Trophoblast cell (in vitro differentiated cells and primary cell): ENCODE measurements at regions not wholly inside any gene's neighbourhood (a gene's known extent, or its start where the extent isn't known, plus 50 kb on each side); places are given as distances from the start of the nearest gene placed in this dataset.

Source experiments
- DNase-seq, 2 donors: peaks; one replicate each; pipeline ENCODE4 v3.0.0-alpha.2; 2016
- H2AFZ ChIP-seq: 2 replicates; pipeline ENCODE4 v1.6.1; 2013; ENCODE audit warnings: low read length, moderate library complexity, mild to moderate bottlenecking; ENCODE audit not compliant: insufficient read depth, poor library complexity
- H2AK5ac ChIP-seq: 2 replicates; pipeline ENCODE4 v1.6.1; 2013; ENCODE audit warnings: mild to moderate bottlenecking, low read length
- H2BK120ac ChIP-seq: 2 replicates; pipeline ENCODE4 v1.6.1; 2013; ENCODE audit warnings: low read length, mild to moderate bottlenecking, moderate library complexity; ENCODE audit not compliant: insufficient read depth, poor library complexity
- H2BK12ac ChIP-seq: 2 replicates; pipeline ENCODE4 v1.6.1; 2013; ENCODE audit warnings: mild to moderate bottlenecking, low read length, moderate library complexity
- H2BK5ac ChIP-seq: 2 replicates; pipeline ENCODE4 v1.6.1; 2013; ENCODE audit warnings: low read length, low read depth, moderate library complexity, mild to moderate bottlenecking; ENCODE audit not compliant: poor library complexity
- H3K14ac ChIP-seq: 2 replicates; pipeline ENCODE4 v1.6.1; 2013; ENCODE audit warnings: mild to moderate bottlenecking, low read length
- H3K18ac ChIP-seq: 2 replicates; pipeline ENCODE4 v1.6.1; 2013; ENCODE audit warnings: mild to moderate bottlenecking, low read length
- H3K23ac ChIP-seq: 2 replicates; pipeline ENCODE4 v1.6.1; 2013; ENCODE audit warnings: low read length
- H3K27ac ChIP-seq: 2 replicates; pipeline ENCODE4 v1.5.1; 2013; ENCODE audit warnings: low read depth, mild to moderate bottlenecking, inconsistent platforms, low read length, moderate library complexity
- H3K27me3 ChIP-seq: 2 replicates; pipeline ENCODE4 v1.6.1; 2013; ENCODE audit warnings: inconsistent platforms, mild to moderate bottlenecking, low read length, moderate library complexity; ENCODE audit not compliant: insufficient read depth
- H3K36me3 ChIP-seq, 2 experiments: 1 replicate in 1 of 2; 2 replicates in 1 of 2; pipeline ENCODE4 v1.6.1; 2013; ENCODE audit warnings: low read length in 2 of 2, mild to moderate bottlenecking in 2 of 2, moderate library complexity in 1 of 2; ENCODE audit not compliant: insufficient read depth in 2 of 2, control insufficient read depth in 1 of 2
- H3K4ac ChIP-seq: 2 replicates; pipeline ENCODE4 v1.6.1; 2013; ENCODE audit warnings: low read depth, mild to moderate bottlenecking, low read length, moderate library complexity
- H3K4me1 ChIP-seq, 2 experiments: 1 replicate in 1 of 2; 2 replicates in 1 of 2; pipeline ENCODE4 v1.6.1; 2013; ENCODE audit warnings: low read length in 2 of 2, mild to moderate bottlenecking in 2 of 2, moderate library complexity in 1 of 2; ENCODE audit not compliant: insufficient read depth in 2 of 2, control insufficient read depth in 1 of 2
- H3K4me2 ChIP-seq: 2 replicates; pipeline ENCODE4 v1.6.1; 2013; ENCODE audit warnings: inconsistent platforms, mild to moderate bottlenecking, low read length, moderate library complexity
- H3K4me3 ChIP-seq: 2 replicates; pipeline ENCODE4 v1.5.1; 2013; ENCODE audit warnings: mild to moderate bottlenecking, low read depth, low read length, inconsistent platforms
- H3K79me1 ChIP-seq: one replicate; pipeline ENCODE4 v1.6.1; 2013; ENCODE audit warnings: low read length
- H3K79me2 ChIP-seq: 2 replicates; pipeline ENCODE4 v1.6.1; 2013; ENCODE audit warnings: low read length, mild to moderate bottlenecking; ENCODE audit not compliant: control insufficient read depth, insufficient read depth, poor library complexity
- H3K9ac ChIP-seq: 2 replicates; pipeline ENCODE4 v1.6.1; 2013; ENCODE audit warnings: mild to moderate bottlenecking, low read length
- H3K9me3 ChIP-seq: 2 replicates; pipeline ENCODE4 v1.6.1; 2013; ENCODE audit warnings: low read depth, mild to moderate bottlenecking, control low read depth, inconsistent platforms, low read length; ENCODE audit not compliant: insufficient read depth
- H4K12ac ChIP-seq: 2 replicates; pipeline ENCODE4 v1.6.1; 2013; ENCODE audit warnings: low read depth, mild to moderate bottlenecking, low read length, moderate library complexity
- H4K8ac ChIP-seq: 2 replicates; pipeline ENCODE4 v1.6.1; 2013; ENCODE audit warnings: low read depth, mild to moderate bottlenecking, low read length, moderate library complexity
- H4K91ac ChIP-seq: one replicate; pipeline ENCODE4 v1.6.1; 2013; ENCODE audit warnings: low read depth, mild to moderate bottlenecking, low read length, moderate library complexity
- WGBS: extraction: QIAGEN DNeasy Blood & Tissue Kit; methylation state at CpG from one replicate; pipeline ENCODE4 v1.1.7; 2013; ENCODE audit warnings: missing lambda C conversion rate; ENCODE audit not compliant: insufficient read length, insufficient coverage; ENCODE audit errors: extremely low coverage; 5-methylcytosine and 5-hydroxymethylcytosine counted together

DNA sequence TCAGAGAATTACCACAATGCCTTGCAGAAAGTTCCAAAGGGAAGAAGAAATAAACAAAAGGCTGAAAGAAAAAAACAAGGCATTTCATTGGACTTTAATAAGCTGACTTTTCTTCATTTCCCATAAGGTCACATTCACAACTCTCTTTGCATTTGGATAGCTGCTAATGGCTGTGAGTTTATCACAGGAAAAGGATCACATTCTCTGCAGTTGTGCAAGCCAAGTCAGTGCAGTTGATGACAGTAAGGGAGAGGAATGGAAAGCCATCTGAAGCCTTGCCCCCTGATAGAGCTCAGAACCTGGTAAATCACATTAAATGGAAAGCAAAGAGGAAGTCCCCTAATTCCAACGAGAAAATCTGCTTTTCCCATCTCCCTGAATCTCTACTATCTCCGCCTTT is 950.6 kb downstream of the CNTNAP5 start:
- no peak overlapping the region for H2AFZ ChIP-seq
- no peak overlapping the region for H4K91ac ChIP-seq
- no peak overlapping the region for H3K18ac ChIP-seq
- WGBS = no CpG with 5 or more reads among the region's 2 CpGs
- H3K36me3 ChIP-seq = no peaks in the 10 kb centered on the region
- H2BK120ac ChIP-seq = no peak overlapping the region
- no peak overlapping the region for H3K4me3 ChIP-seq
- H3K27me3 ChIP-seq = no peaks in the 10 kb centered on the region
- no peak overlapping the region for H4K12ac ChIP-seq
- no peak overlapping the region for H3K14ac ChIP-seq
- no peak overlapping the region for H3K27ac ChIP-seq
- no peak overlapping the region for H3K4ac ChIP-seq
- H2AK5ac ChIP-seq = no peak overlapping the region
- H3K23ac ChIP-seq = no peak overlapping the region
- DNase-seq = no peak
- H3K9me3 ChIP-seq = no peaks in the 10 kb centered on the region
- no peak overlapping the region for H3K9ac ChIP-seq
- no peak overlapping the region for H3K4me2 ChIP-seq
- no peaks in the 10 kb centered on the region for H3K79me1 ChIP-seq
- H2BK5ac ChIP-seq = no peak overlapping the region
- H3K4me1 ChIP-seq = peaks cover 2 to 3% of the 10 kb centered on the region in 2 experiments
- no peak overlapping the region for H4K8ac ChIP-seq
- no peak overlapping the region for H2BK12ac ChIP-seq
- H3K79me2 ChIP-seq = no peaks in the 10 kb centered on the region

DNA sequence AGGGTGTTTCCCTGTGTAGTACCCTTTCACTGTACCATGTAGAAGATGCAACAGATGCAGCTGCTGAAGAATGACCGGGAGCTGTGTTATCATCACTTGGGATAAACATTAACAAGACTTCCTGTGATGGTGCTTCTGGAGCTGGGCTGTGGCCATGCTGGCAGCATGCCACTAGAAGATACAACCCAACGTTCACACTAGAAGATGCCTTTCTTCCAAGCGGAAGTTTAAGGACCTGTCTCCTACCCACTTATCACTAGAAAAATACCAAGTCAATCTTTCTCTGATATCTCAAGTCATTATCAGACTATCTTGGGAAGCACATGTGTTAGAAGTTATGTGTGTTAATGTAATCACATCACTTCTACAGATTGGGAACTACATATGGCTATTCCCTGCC is 953.5 kb downstream of the CNTNAP5 start:
- no peaks in the 10 kb centered on the region for H3K79me1 ChIP-seq
- H4K12ac ChIP-seq = no peak overlapping the region
- no peak overlapping the region for H2BK120ac ChIP-seq
- H3K27ac ChIP-seq = no peak overlapping the region
- WGBS = no CpG with 5 or more reads among the region's 3 CpGs
- H3K27me3 ChIP-seq = no peaks in the 10 kb centered on the region
- H3K18ac ChIP-seq = no peak overlapping the region
- no peak overlapping the region for H2BK5ac ChIP-seq
- no peak overlapping the region for H3K4me2 ChIP-seq
- H3K36me3 ChIP-seq = no peaks in the 10 kb centered on the region
- H3K4me1 ChIP-seq = peaks cover 2 to 3% of the 10 kb centered on the region in 2 experiments
- H3K9me3 ChIP-seq = no peaks in the 10 kb centered on the region
- H2BK12ac ChIP-seq = no peak overlapping the region
- no peak overlapping the region for H3K4me3 ChIP-seq
- no peak overlapping the region for H3K4ac ChIP-seq
- H3K9ac ChIP-seq = no peak overlapping the region
- H3K23ac ChIP-seq = no peak overlapping the region
- H4K8ac ChIP-seq = no peak overlapping the region
- no peaks in the 10 kb centered on the region for H3K79me2 ChIP-seq
- no peak overlapping the region for H3K14ac ChIP-seq
- no peak for DNase-seq
- no peak overlapping the region for H4K91ac ChIP-seq
- H2AFZ ChIP-seq = no peak overlapping the region
- no peak overlapping the region for H2AK5ac ChIP-seq

- no peaks in the 10 kb centered on the region for H3K4me1 ChIP-seq
- H3K9ac ChIP-seq = no peak overlapping the region
- H3K4ac ChIP-seq = no peak overlapping the region
- H3K79me1 ChIP-seq = no peaks in the 10 kb centered on the region
- DNase-seq = peak in 1 of 2 donors; percentile 2
- no peak overlapping the region for H3K18ac ChIP-seq
- H2BK5ac ChIP-seq = no peak overlapping the region
- H3K9me3 ChIP-seq = no peaks in the 10 kb centered on the region
- no peak overlapping the region for H3K23ac ChIP-seq
- no peaks in the 10 kb centered on the region for H3K79me2 ChIP-seq
- no peaks in the 10 kb centered on the region for H3K36me3 ChIP-seq
- no peaks in the 10 kb centered on the region for H3K27me3 ChIP-seq
- no peak overlapping the region for H4K8ac ChIP-seq
- no peak overlapping the region for H4K91ac ChIP-seq
- no peak overlapping the region for H4K12ac ChIP-seq
- H3K4me3 ChIP-seq = no peak overlapping the region
- no peak overlapping the region for H2AK5ac ChIP-seq
- H3K4me2 ChIP-seq = no peak overlapping the region
- no peak overlapping the region for H2BK120ac ChIP-seq
- no peak overlapping the region for H2AFZ ChIP-seq
- H2BK12ac ChIP-seq = no peak overlapping the region
- H3K27ac ChIP-seq = no peak overlapping the region
- no peak overlapping the region for H3K14ac ChIP-seq
These were observed 958.5 kb downstream of the CNTNAP5 start for GRCh38 chr2:124983595-124983994.

DNA sequence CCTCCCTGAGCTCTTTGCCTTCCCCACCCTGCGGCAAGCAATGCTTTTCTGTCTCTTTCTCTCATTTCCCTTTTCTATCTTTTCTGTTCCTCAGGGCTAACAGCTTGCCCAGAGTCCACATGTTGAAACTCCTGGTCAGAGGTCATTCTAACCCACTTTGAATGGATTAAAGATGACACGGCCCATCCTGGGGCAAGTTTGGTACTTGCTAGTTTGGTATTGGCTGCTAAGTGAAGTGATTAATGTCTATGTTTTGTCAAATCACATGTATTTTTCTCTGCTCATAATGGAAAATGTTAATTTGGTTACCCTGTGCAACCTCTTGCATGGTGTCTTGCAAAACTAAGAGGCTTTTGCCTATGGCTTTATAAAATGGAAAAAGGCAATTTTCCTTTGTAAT is 960.2 kb downstream of the CNTNAP5 start:
- H4K12ac ChIP-seq = no peak overlapping the region
- H2BK12ac ChIP-seq = no peak overlapping the region
- H3K36me3 ChIP-seq = no peaks in the 10 kb centered on the region
- no peak overlapping the region for H2AK5ac ChIP-seq
- H3K23ac ChIP-seq = no peak overlapping the region
- no peak overlapping the region for H3K4me3 ChIP-seq
- no peak overlapping the region for H3K4me2 ChIP-seq
- H3K14ac ChIP-seq = no peak overlapping the region
- H3K79me1 ChIP-seq = no peaks in the 10 kb centered on the region
- no peaks in the 10 kb centered on the region for H3K79me2 ChIP-seq
- H4K8ac ChIP-seq = no peak overlapping the region
- DNase-seq = no peak
- H2AFZ ChIP-seq = no peak overlapping the region
- H3K18ac ChIP-seq = no peak overlapping the region
- no peak overlapping the region for H2BK5ac ChIP-seq
- H3K9me3 ChIP-seq = no peaks in the 10 kb centered on the region
- no peak overlapping the region for H4K91ac ChIP-seq
- H2BK120ac ChIP-seq = no peak overlapping the region
- H3K4me1 ChIP-seq = no peaks in the 10 kb centered on the region
- no peak overlapping the region for H3K9ac ChIP-seq
- H3K4ac ChIP-seq = no peak overlapping the region
- no CpG with 5 or more reads among the region's 2 CpGs for WGBS
- no peaks in the 10 kb centered on the region for H3K27me3 ChIP-seq
- no peak overlapping the region for H3K27ac ChIP-seq
